ENCODE measurements at regions not wholly inside any gene's neighbourhood (a gene's known extent, or its start where the extent isn't known, plus 50 kb on each side); places are given as distances from the start of the nearest gene placed in this dataset.

GRCh38 chr6:156562636-156563035 lies 214.5 kb upstream of the ARID1B start:
- DNase-seq (ENCODE audit: low spot score) = no peak

- DNase-seq (ENCODE audit: low spot score) = no peak
Measured at GRCh38 chr6:156562019-156562418, 215.2 kb upstream of the ARID1B start.

GRCh38 chr6:156560476-156560875 lies 216.7 kb upstream of the ARID1B start:
- no peak for DNase-seq (ENCODE audit: low spot score)

GRCh38 chr6:156559162-156559690 lies 218.0 kb upstream of the ARID1B start:
- DNase-seq (ENCODE audit: low spot score) = no peak

GRCh38 chr6:156557911-156558259 lies 219.3 kb upstream of the ARID1B start:
- no peak for DNase-seq (ENCODE audit: low spot score)

GRCh38 chr6:156557251-156557910 lies 219.8 kb upstream of the ARID1B start:
- no peak for DNase-seq (ENCODE audit: low spot score)

GRCh38 chr6:156556811-156557210 lies 220.4 kb upstream of the ARID1B start:
- no peak for DNase-seq (ENCODE audit: low spot score)

GRCh38 chr6:156555116-156555515 lies 222.1 kb upstream of the ARID1B start:
- no peak for DNase-seq (ENCODE audit: low spot score)

GRCh38 chr6:156554160-156554559 lies 223.0 kb upstream of the ARID1B start:
- no peak for DNase-seq (ENCODE audit: low spot score)

- no peak for DNase-seq (ENCODE audit: low spot score)
Measured at GRCh38 chr6:156552849-156553248, 224.3 kb upstream of the ARID1B start.

- no peak for DNase-seq (ENCODE audit: low spot score)
Measured at GRCh38 chr6:156550949-156551348, 226.2 kb upstream of the ARID1B start.

GRCh38 chr6:156545931-156546330 lies 231.2 kb upstream of the ARID1B start:
- DNase-seq (ENCODE audit: low spot score) = no peak

- DNase-seq (ENCODE audit: low spot score) = no peak
Measured at GRCh38 chr6:156545021-156545420, 232.2 kb upstream of the ARID1B start.

- no peak for DNase-seq (ENCODE audit: low spot score)
Measured at GRCh38 chr6:156544046-156544445, 233.1 kb upstream of the ARID1B start.

- DNase-seq (ENCODE audit: low spot score) = no peak
Measured at GRCh38 chr6:156543431-156543830, 233.7 kb upstream of the ARID1B start.

- no peak for DNase-seq (ENCODE audit: low spot score)
Measured at GRCh38 chr6:156538875-156539660, 238.1 kb upstream of the ARID1B start.

GRCh38 chr6:156534594-156534993 lies 242.6 kb upstream of the ARID1B start:
- DNase-seq (ENCODE audit: low spot score) = no peak

GRCh38 chr6:156533872-156534524 lies 243.2 kb upstream of the ARID1B start:
- DNase-seq (ENCODE audit: low spot score) = no peak

GRCh38 chr6:156526081-156526480 lies 251.1 kb upstream of the ARID1B start:
- no peak for DNase-seq (ENCODE audit: low spot score)

- no peak for DNase-seq (ENCODE audit: low spot score)
Measured at GRCh38 chr6:156525541-156525940, 251.6 kb upstream of the ARID1B start.

GRCh38 chr6:156519940-156520339 lies 257.2 kb upstream of the ARID1B start:
- DNase-seq (ENCODE audit: low spot score) = no peak

GRCh38 chr6:156517088-156517487 lies 260.1 kb upstream of the ARID1B start:
- no peak for DNase-seq (ENCODE audit: low spot score)

- DNase-seq (ENCODE audit: low spot score) = no peak
Measured at GRCh38 chr6:156515242-156515641, 261.9 kb upstream of the ARID1B start.

Measured in hematopoietic multipotent progenitor cell treated with erythropoietin and hydrocortisone succinate and interleukin-3 and kit ligand, for 17 days (in vitro differentiated cells).